GM12874 (cell line): ENCODE measurements at regions not wholly inside any gene's neighbourhood (a gene's known extent, or its start where the extent isn't known, plus 50 kb on each side); places are given as distances from the start of the nearest gene placed in this dataset.

ENCODE experiments used
- CTCF ChIP-seq: IDR thresholded peaks from 2 replicates; pipeline ENCODE4 v1.5.1; 2011; ENCODE audit warnings: low read depth, mild to moderate bottlenecking, control low read depth, low read length, moderate library complexity; ENCODE audit not compliant: insufficient read depth

- TF ChIP-seq CTCF: no peak
These were observed 130.4 kb downstream of the BCOR start for GRCh38 chrX:39967348-39967747.

- TF ChIP-seq CTCF: no peak
These were observed 128.5 kb downstream of the BCOR start for GRCh38 chrX:39969099-39969818.

GRCh38 chrX:39969819-39970504 is 127.8 kb downstream of the BCOR start:
- TF ChIP-seq CTCF: no peak

- TF ChIP-seq CTCF: no peak
These were observed 126.0 kb downstream of the BCOR start for GRCh38 chrX:39971760-39972159.

GRCh38 chrX:39972340-39972739 is 125.4 kb downstream of the BCOR start:
- TF ChIP-seq CTCF: no peak

GRCh38 chrX:39973810-39974209 is 123.9 kb downstream of the BCOR start:
- TF ChIP-seq CTCF: no peak

GRCh38 chrX:39974270-39974669 is 123.5 kb downstream of the BCOR start:
- no peak for TF ChIP-seq CTCF
